Suprapubic skin (tissue), 4 donors: ENCODE measurements at regions not wholly inside any gene's neighbourhood (a gene's known extent, or its start where the extent isn't known, plus 50 kb on each side); places are given as distances from the start of the nearest gene placed in this dataset.

Experiments used
- DNase-seq, 2 donors: peaks; one replicate each; pipeline ENCODE4 v3.0.0-alpha.2; 2019; ENCODE audit warnings: low spot score in 2 of 2
- H3K27ac ChIP-seq: fragments of 200-600 bp; sonication (generic); one replicate; pipeline ENCODE4 v1.5.1; 2019
- H3K27me3 ChIP-seq: fragments of 200-600 bp; sonication (generic); one replicate; pipeline ENCODE4 v1.5.1; 2019
- H3K36me3 ChIP-seq: fragments of 200-600 bp; sonication (generic); one replicate; pipeline ENCODE4 v1.5.1; 2019
- H3K4me1 ChIP-seq: fragments of 200-600 bp; sonication (generic); one replicate; pipeline ENCODE4 v1.5.1; 2019
- H3K4me3 ChIP-seq: fragments of 200-600 bp; sonication (generic); one replicate; pipeline ENCODE4 v1.5.1; 2019; ENCODE audit warnings: mild to moderate bottlenecking
- H3K9me3 ChIP-seq: fragments of 200-600 bp; sonication (generic); one replicate; pipeline ENCODE4 v1.5.1; 2019
- CTCF ChIP-seq, 2 donors: fragments of 200-600 bp in 1 of 2; fragments of 450-650 bp in 1 of 2; sonication (generic) in 1 of 2; IDR thresholded peaks; one replicate each; pipeline ENCODE4 v1.5.1; 2016 to 2019; ENCODE audit warnings: antibody characterized with exemption in 2 of 2, mild to moderate bottlenecking in 1 of 2, moderate library complexity in 1 of 2
- EP300 ChIP-seq: sonication (generic); formaldehyde crosslinking; IDR thresholded peaks from one replicate; pipeline ENCODE4 v1.6.1; 2017; ENCODE audit warnings: antibody characterized with exemption
- POLR2A ChIP-seq, 2 donors: fragments of 450-650 bp; IDR thresholded peaks; one replicate each; pipeline ENCODE4 v1.6.1; 2017; ENCODE audit warnings: antibody characterized with exemption in 2 of 2, mild to moderate bottlenecking in 2 of 2, moderate library complexity in 2 of 2
- POLR2AphosphoS5 ChIP-seq, 3 donors: sonication (generic); formaldehyde crosslinking; IDR thresholded peaks; one replicate each; pipeline ENCODE4 v1.6.1; 2017; ENCODE audit warnings: antibody characterized with exemption in 3 of 3
- WGBS: methylation state at CpG from one replicate; pipeline ENCODE4 v1.1.5; 2018; 5-methylcytosine and 5-hydroxymethylcytosine counted together

- Histone ChIP-seq H3K9me3 (no peaks in the 10 kb centered on the region), H3K4me3 (no peak overlapping the region), H3K36me3 (no peaks in the 10 kb centered on the region), H3K27me3 (no peaks in the 10 kb centered on the region), H3K27ac (no peak overlapping the region), H3K4me1 (no peaks in the 10 kb centered on the region)
- TF ChIP-seq CTCF (IDR thresholded peaks at IDR 0.05) = no peak
- TF ChIP-seq POLR2A (IDR thresholded peaks at IDR 0.05) = no peak
- TF ChIP-seq POLR2AphosphoS5 (IDR thresholded peaks at IDR 0.05) = no peak
- TF ChIP-seq EP300 = no peak
- DNase-seq = no peak
Measured at GRCh38 chr6:85961746-85962145, 319.1 kb upstream of the SYNCRIP start.

- Histone ChIP-seq H3K27ac (no peak overlapping the region), H3K4me1 (no peaks in the 10 kb centered on the region), H3K36me3 (no peaks in the 10 kb centered on the region), H3K27me3 (no peaks in the 10 kb centered on the region), H3K9me3 (no peaks in the 10 kb centered on the region), H3K4me3 (no peak overlapping the region)
- no peak for TF ChIP-seq POLR2AphosphoS5 (IDR thresholded peaks at IDR 0.05)
- no peak for TF ChIP-seq POLR2A (IDR thresholded peaks at IDR 0.05)
- TF ChIP-seq CTCF (IDR thresholded peaks at IDR 0.05) = no peak
- TF ChIP-seq EP300 = no peak
- DNase-seq = no peak
- WGBS = 95% methylated on average over 1 of the region's 1 CpG
Measured at GRCh38 chr6:85961125-85961524, 318.4 kb upstream of the SYNCRIP start.

- DNase-seq = no peak
- H3K27me3 ChIP-seq = no peaks in the 10 kb centered on the region
- no peaks in the 10 kb centered on the region for H3K4me1 ChIP-seq
- TF ChIP-seq POLR2A (IDR thresholded peaks at IDR 0.05) (no peak), POLR2AphosphoS5 (IDR thresholded peaks at IDR 0.05) (no peak), CTCF (IDR thresholded peaks at IDR 0.05) (no peak), EP300 (no peak)
- H3K27ac ChIP-seq = no peak overlapping the region
- no peaks in the 10 kb centered on the region for H3K36me3 ChIP-seq
- H3K4me3 ChIP-seq = no peak overlapping the region
- H3K9me3 ChIP-seq = no peaks in the 10 kb centered on the region
- 83% methylated on average over 3 of the region's 3 CpGs for WGBS
Measured at GRCh38 chr6:85948481-85948880, 305.8 kb upstream of the SYNCRIP start.

- 53% methylated on average over 6 of the region's 6 CpGs for WGBS
- H3K36me3 ChIP-seq = no peaks in the 10 kb centered on the region
- TF ChIP-seq CTCF (IDR thresholded peaks at IDR 0.05) = no peak
- TF ChIP-seq POLR2AphosphoS5 (IDR thresholded peaks at IDR 0.05) = no peak
- no peak for TF ChIP-seq POLR2A (IDR thresholded peaks at IDR 0.05)
- no peak for TF ChIP-seq EP300
Measured at GRCh38 chr6:85945459-85946185, 302.9 kb upstream of the SYNCRIP start.

GRCh38 chr6:85944776-85945175, 302.1 kb upstream of the SYNCRIP start:
- Histone ChIP-seq H3K9me3 (no peaks in the 10 kb centered on the region), H3K36me3 (no peaks in the 10 kb centered on the region), H3K4me1 (no peaks in the 10 kb centered on the region), H3K27ac (no peak overlapping the region), H3K27me3 (no peaks in the 10 kb centered on the region), H3K4me3 (no peak overlapping the region)
- WGBS = 87% methylated on average over 3 of the region's 3 CpGs
- DNase-seq = no peak
- TF ChIP-seq CTCF (IDR thresholded peaks at IDR 0.05) (no peak), POLR2A (IDR thresholded peaks at IDR 0.05) (no peak), POLR2AphosphoS5 (IDR thresholded peaks at IDR 0.05) (no peak), EP300 (no peak)

More at GRCh38 chr6:85945459-85946185, 302.9 kb upstream of the SYNCRIP start:
- Histone ChIP-seq H3K4me1 (no peaks in the 10 kb centered on the region), H3K27me3 (no peaks in the 10 kb centered on the region), H3K9me3 (no peaks in the 10 kb centered on the region), H3K4me3 (no peak overlapping the region), H3K27ac (no peak overlapping the region)
- DNase-seq = no peak
